Motor neuron (in vitro differentiated cells): ENCODE measurements at regions not wholly inside any gene's neighbourhood (a gene's known extent, or its start where the extent isn't known, plus 50 kb on each side); places are given as distances from the start of the nearest gene placed in this dataset.

Experiments
- ATAC-seq, 8 experiments: fragments of 200-7000 bp; cut with Tn5 transposase; replicated peaks in 6 of 8; 2 replicates each; pipeline ENCODE4 v1.8.0; 2021; ENCODE audit warnings: mild to moderate bottlenecking in 8 of 8, moderate library complexity in 8 of 8
- H3K27ac ChIP-seq, 2 donors: fragments of 250-450 bp; sonication (Bioruptor Pico); 2 replicates each; pipeline ENCODE4 v1.9.0; 2021; ENCODE audit warnings: antibody characterized with exemption in 2 of 2, mild to moderate bottlenecking in 2 of 2, moderate library complexity in 1 of 2
- H3K4me1 ChIP-seq, 2 donors: fragments of 250-450 bp; sonication (Bioruptor Pico); replicated peaks in 1 of 2; 2 replicates each; pipeline ENCODE4 v1.6.1; 2021; ENCODE audit warnings: antibody characterized with exemption in 2 of 2, mild to moderate bottlenecking in 2 of 2, moderate library complexity in 1 of 2
- H3K4me3 ChIP-seq, 5 donors: fragments of 250-450 bp; sonication (Bioruptor Pico); 2 replicates each; pipeline ENCODE4 v1.9.0; 2021; ENCODE audit warnings: antibody characterized with exemption in 5 of 5, mild to moderate bottlenecking in 5 of 5, moderate library complexity in 4 of 5
- WGBS, 10 experiments: fragments of 450-650 bp; shearing (Covaris generic); methylation state at CpG; one replicate each; pipeline ENCODE4 v1.0.0; 2022; 5-methylcytosine and 5-hydroxymethylcytosine counted together
- in situ Hi-C, 9 experiments: fragments of 400-800 bp; cut with MboI; loops; one replicate each; pipeline ENCODE4 v1.15.0; 2021; ENCODE audit warnings: low sequenced_read_pairs in 9 of 9, low pct_unique_long_range_greater_than_20kb in 2 of 9; ENCODE audit not compliant: unreplicated experiment in 9 of 9

DNA sequence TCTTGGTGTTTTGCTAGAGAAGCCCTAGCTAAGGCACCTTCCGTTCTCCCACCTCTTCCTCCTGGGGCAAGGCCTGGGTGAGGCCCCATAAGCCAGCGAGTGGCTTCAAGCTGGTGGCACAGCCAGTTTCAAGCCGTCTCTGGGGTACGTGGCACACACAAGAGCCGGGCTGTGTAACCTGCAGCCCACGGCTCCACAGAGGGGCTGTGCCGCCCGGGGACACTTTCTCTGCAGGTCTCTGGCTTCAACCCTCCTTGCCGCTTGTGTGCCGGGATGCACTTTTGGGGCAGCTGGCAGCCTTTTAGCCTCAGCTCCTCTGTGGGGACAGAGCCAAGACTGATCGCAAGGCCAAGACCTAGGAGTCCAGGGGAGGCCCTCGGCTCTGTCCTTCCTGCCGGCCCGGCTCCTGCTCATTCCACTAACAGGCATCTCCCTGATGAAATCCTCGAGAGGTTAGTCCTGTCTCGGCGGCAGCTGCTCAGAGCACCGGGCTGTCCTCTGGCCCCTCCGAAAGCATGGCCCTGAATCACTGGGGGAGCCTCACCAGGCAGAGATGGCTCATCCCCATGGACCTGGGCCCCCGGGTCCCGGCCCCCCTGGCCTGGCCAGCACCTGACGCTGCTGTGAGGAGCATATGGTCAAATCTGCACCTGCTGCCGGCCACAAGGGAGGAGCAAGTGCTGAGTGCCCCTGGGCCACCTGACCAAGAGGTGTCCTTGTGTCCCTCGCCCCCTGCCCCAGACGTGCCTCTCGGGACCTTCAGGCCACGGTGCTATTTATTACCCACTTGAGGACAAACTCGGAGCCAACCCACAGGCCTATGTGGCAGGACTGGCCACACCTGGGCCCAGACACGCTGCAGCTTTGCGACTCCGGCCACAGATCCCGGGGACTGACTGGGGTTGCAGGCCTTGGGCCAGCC lies 98.5 kb downstream of the METRNL start:
- WGBS, 10 experiments = 79 to 100% (median 91%) methylated on average over 1 to 7 of the region's 32 CpGs; no CpG with 5 or more reads in 4 of the 10 experiments
- no peak overlapping the region for H3K4me3 ChIP-seq
- H3K4me1 ChIP-seq = peaks cover 7 to 20% of the 10 kb centered on the region in 2 donors
- in situ Hi-C loops = no loop called here
- ATAC-seq = no peak
- H3K27ac ChIP-seq = no peak overlapping the region

DNA sequence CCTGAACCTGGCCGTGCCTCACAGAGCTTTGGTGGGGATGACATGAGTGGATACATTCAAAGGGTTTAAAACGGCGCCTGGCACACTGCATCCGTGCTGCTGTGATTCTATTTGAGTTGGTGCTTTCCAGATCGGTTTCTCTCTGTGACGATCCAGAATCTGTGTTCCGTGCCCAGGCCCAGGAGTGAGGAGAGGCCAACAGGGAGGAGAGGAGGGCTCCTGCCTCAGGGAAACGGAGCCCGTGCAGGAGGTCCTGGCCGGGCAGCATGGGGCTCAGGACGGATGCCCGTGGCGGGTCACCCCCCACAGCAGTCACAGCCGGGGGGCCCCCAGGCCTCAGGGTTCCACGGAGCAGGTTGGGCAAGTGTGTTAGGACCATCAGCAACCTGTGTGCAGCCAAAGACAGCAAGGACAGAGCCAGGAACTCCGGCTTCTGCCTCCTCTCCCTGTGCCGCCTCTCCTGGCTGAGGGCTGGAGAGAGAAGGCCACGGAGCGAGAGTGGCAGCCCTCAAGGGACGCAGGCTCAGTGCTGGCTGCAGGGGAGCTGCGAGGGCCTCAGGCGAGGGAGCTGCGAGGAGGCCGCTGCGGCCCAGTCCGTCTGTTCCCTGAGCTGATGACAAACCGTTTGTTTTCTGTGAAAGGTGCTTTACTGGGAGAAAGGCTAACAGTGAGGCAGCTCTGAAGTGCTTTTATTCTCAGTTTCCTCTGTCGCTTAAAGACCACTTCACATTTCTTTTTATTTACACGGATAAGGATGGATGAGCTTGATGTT lies 99.3 kb downstream of the METRNL start:
- in situ Hi-C loops = no loop called here
- H3K4me1 ChIP-seq = peaks cover 7 to 20% of the 10 kb centered on the region in 2 donors
- WGBS, 10 experiments = 60 to 93% (median 69%) methylated on average over 1 to 10 of the region's 29 CpGs; no CpG with 5 or more reads in 1 of the 10 experiments
- peak in 5 of 8 experiments; percentile 74 to 88 (median 80) for ATAC-seq
- peak overlapping the region in 1 of 2 donors; percentile 34 for H3K27ac ChIP-seq
- no peak overlapping the region for H3K4me3 ChIP-seq

DNA sequence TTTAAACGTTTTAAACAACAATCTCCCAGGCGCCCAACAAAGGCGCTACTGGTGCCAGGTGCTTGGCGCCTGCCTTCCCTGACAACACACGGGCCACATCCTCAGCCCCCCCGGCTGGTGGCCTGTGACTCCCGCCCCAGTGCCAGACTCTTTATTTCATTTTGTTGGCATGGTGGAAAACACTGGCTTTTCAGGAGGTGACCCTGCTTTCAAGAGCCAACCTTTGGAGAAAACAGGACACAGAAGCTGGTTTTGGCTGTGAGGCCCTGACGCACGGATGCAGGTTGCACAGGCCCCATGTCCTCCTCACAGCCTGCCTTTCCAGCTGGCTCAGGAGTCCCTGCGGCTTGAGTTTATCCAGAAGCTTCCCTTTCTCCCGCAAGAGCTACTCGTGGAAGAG lies 100.0 kb downstream of the METRNL start:
- in situ Hi-C loops = no loop called here
- Histone ChIP-seq H3K4me3 (no peak overlapping the region), H3K27ac (peak overlapping the region in 1 of 2 donors; percentile 34), H3K4me1 (peaks cover 7 to 18% of the 10 kb centered on the region in 2 donors)
- ATAC-seq = peak in 4 of 8 experiments; percentile 15 to 51 (median 38)
- WGBS, 10 experiments = 20 to 77% (median 64%) methylated on average over 1 to 8 of the region's 12 CpGs; no CpG with 5 or more reads in 5 of the 10 experiments

DNA sequence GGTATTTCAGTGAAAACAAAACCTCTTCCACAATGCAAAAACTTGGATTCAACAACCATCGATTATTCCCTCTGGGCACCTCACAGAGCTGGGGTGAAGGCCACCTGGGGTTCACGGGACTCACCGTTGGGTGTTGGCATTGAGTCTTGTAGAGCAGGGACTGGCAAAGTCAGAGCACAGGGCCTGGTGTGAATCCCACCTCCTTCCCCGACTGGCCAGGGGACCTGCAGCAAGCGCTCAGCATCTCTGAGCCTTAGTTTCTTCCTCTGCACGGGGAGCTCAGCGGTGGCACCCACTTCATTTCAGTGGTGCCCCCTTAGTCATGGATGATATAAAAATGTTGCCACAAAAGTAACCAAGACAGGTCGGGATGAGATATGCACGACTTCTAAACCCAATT lies 100.4 kb downstream of the METRNL start:
- no peak for ATAC-seq
- 75 to 100% (median 82%) methylated on average over 2 to 5 of the region's 9 CpGs; no CpG with 5 or more reads in 4 of the 10 experiments for WGBS, 10 experiments
- in situ Hi-C loops = no loop called here
- H3K4me1 ChIP-seq = peaks cover 7 to 14% of the 10 kb centered on the region in 2 donors
- H3K4me3 ChIP-seq = no peak overlapping the region
- H3K27ac ChIP-seq = no peak overlapping the region

DNA sequence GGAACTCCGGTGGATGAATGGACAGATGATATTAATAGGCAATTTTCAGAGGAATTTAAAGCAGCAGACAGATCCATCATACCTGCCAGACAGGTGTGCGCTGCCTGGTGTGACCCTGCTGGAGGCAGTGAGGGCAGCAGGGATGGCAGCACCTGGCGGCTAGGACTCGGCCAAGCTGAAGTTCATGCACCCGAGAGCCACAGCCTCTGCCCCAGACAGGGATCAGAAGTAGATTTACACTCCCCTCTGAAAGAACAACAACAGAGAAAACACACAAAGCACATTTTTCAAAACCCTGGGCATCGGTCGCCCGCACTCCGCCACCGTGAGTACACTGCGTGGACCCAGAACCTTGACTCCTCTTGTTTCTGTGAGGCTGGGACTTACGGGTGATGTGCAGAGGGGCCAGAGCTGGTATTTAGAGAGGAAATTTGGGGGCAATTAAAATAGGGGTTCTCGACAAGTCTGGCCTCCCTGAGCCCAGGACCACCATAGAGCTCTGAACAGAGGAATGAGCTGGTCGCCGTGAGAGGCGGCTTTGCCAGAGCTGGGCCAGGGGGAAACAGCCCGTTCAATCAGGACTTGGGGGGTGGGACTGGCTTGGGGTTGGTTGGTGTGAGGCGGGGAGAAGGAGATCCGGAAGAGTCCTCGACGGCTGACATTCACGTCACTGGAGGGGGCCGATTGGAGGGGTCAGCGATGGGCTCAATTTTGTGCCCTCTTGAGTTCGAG lies 101.0 kb downstream of the METRNL start:
- peaks cover 7 to 14% of the 10 kb centered on the region in 2 donors for H3K4me1 ChIP-seq
- in situ Hi-C loops = no loop called here
- WGBS, 10 experiments = 78 to 100% (median 89%) methylated on average over 1 to 10 of the region's 25 CpGs; no CpG with 5 or more reads in 4 of the 10 experiments
- no peak overlapping the region for H3K4me3 ChIP-seq
- no peak for ATAC-seq
- H3K27ac ChIP-seq = no peak overlapping the region

DNA sequence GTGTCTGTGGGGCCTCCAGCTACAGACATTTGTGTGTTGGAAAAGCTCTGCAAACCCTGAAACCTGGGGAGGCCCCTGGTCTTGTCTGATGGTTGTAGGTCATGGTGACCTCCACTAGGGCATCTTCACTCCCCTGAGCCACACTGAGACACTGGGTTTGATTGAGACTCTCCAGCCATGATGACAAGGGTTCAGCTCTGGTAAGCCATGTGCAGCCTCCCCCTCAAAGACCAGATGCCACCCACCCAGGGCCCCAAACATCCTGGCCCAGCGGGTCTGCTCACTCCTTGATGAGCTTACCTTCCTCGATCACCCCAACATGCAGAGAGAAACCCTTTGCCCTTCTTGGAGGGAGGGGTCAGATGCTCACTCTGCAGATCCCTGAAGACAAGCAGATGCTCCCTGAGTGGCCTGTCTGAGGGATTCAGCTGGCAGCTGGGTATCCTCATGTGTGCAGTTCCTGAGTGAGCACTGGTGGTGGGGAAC lies 101.6 kb downstream of the METRNL start:
- peaks cover 7 to 16% of the 10 kb centered on the region in 2 donors for H3K4me1 ChIP-seq
- H3K4me3 ChIP-seq = no peak overlapping the region
- H3K27ac ChIP-seq = no peak overlapping the region
- no peak for ATAC-seq
- no CpG with 5 or more reads among the region's 2 CpGs for WGBS, 10 experiments
- in situ Hi-C loops = no loop called here

DNA sequence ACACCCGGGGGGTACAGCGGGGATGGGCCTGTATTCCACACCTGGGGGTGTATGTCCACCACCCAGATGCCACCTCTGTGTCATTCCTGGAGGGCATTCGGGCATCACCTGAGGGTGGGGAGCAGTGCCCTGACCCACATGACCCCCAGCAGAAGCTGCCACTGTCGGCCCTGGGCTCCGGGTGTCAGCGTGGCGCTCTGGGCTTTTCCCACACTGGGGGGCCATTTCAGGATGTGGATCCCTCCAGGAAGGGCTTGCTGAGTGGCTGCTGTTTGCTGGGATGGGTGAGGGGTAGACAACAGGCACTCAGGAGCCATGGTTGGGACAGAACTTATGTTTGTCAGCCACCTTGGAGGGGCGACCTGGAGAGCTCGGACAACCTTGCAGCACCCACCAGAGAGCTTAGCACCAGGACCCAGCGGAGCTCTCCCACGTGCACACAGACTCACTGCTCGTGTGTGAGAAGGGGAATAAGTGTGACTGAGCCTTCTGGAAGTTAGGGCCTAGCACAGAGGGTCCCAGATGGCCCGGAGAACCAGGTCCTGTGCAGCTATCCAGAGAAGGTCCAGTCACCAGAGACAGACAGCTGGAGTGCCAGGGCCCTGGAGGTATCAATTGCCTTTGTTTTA lies 102.7 kb downstream of the METRNL start:
- in situ Hi-C loops = no loop called here
- H3K4me3 ChIP-seq = no peak overlapping the region
- peaks cover 7 to 20% of the 10 kb centered on the region in 2 donors for H3K4me1 ChIP-seq
- 70 to 87% (median 81%) methylated on average over 3 to 5 of the region's 13 CpGs; no CpG with 5 or more reads in 7 of the 10 experiments for WGBS, 10 experiments
- no peak overlapping the region for H3K27ac ChIP-seq
- ATAC-seq = no peak

DNA sequence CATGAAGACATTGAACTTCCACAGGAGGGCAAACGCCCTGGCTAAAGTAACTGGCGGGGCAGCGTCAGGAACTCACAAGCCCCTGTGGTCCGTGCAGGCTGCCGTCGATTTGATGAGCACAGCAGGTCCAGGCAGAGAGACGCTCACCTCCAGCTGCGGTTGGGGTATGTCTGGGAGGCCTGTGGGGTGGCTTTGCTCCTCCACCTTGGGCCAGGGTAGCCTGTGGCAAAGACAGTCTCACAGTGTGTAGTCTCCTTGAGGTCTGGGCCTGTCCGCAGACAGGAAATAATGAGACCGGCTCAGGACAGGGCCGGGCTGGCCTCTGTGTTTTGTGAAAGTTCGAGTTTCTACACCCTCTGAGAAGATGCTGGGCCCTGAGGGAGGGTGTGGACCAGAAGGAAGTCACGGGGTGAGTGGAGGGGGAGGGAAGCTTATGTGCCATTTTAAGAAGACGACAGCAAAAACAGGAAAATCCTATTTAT lies 103.3 kb downstream of the METRNL start:
- WGBS, 10 experiments = 30 to 80% (median 55%) methylated on average over 1 to 11 of the region's 14 CpGs; no CpG with 5 or more reads in 4 of the 10 experiments
- ATAC-seq = peak in 2 of 8 experiments; percentile 55 to 90
- H3K27ac ChIP-seq = no peak overlapping the region
- H3K4me3 ChIP-seq = no peak overlapping the region
- in situ Hi-C loops = no loop called here
- peaks cover 7 to 20% of the 10 kb centered on the region in 2 donors for H3K4me1 ChIP-seq

DNA sequence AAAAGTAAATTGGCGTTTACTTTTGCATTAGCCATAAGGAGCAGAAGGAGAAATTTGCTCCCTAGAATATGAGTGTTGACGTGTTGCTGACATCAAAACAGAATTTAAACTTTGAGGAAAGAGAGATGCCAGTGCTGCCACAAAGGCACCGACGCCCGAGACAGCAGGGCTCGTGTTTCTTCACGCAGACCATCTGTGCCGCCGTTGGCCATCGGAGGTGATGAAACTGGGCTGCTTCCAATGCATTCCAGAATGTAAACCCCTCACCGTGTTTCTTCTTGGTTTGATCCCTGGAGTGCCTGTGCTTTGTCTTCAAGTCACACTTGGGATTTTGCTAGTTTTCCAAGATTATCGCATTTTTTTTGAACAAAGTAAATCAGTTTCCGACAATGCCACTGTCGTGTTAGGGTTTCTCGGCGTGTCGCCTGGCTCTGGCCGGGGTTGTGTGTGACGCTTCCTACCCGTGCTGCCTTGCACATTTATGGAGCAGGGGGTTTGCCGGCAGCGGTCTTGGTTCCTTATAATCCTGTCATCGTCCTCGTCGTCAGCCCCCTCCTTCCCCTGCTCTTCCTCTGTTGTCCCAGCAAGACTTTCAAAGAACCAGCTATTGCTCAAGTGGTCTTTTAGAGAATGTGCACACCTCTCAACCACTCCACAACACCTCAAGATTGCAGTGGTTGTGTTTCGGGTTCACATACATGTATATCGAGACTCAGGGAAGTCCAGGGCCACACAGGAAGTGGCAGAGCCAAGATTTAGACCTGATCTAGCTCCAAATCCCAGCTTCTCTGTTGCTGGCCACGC lies 103.9 kb downstream of the METRNL start:
- 22 to 100% (median 80%) methylated on average over 1 to 18 of the region's 28 CpGs for WGBS, 10 experiments
- H3K4me3 ChIP-seq = no peak overlapping the region
- peaks cover 7 to 20% of the 10 kb centered on the region in 2 donors for H3K4me1 ChIP-seq
- H3K27ac ChIP-seq = no peak overlapping the region
- no peak for ATAC-seq
- in situ Hi-C loops = no loop called here

DNA sequence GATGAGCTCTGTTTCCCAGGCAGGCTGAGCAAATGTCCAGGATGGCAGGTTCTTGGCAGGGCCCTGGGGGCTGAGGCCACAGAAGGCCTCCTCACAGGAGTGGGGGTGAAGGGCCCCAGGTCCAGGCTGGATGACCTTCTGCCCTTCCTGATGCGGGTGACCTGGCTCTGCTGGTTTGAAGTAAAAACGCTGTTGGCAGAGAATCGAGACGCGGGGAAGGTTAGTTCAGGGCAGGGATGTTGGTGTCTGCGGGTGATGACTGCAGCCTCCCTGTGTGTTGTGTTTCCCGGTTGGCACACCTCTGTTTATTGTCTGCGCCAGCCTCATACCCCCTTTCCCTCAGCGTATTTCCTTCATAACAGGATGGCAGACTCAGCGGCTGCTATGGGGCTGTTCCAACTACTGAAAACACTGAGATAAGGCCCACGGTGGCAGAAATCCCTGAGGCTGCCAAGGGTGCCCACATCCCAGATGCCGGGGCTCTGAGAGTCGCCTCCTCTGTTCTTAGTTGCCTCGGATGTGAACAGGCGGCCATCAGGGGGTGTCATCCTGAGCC lies 104.6 kb downstream of the METRNL start:
- ATAC-seq = no peak
- Histone ChIP-seq H3K4me1 (peaks cover 3 to 15% of the 10 kb centered on the region in 2 donors), H3K4me3 (no peak overlapping the region), H3K27ac (no peak overlapping the region)
- 40 to 100% (median 80%) methylated on average over 1 to 9 of the region's 15 CpGs; no CpG with 5 or more reads in 5 of the 10 experiments for WGBS, 10 experiments
- in situ Hi-C loops = no loop called here
